OCI-LY1 (cell line): ENCODE measurements at regions not wholly inside any gene's neighbourhood (a gene's known extent, or its start where the extent isn't known, plus 50 kb on each side); places are given as distances from the start of the nearest gene placed in this dataset.
"Not testable (repeated sequence)": the region's sequence is repeated elsewhere in the genome, so short reads cannot be mapped to it uniquely, and the experiment has no call there.

ENCODE experiments used
- H2AFZ ChIP-seq: fragments of 200-600 bp; sonication (generic), shearing (Covaris generic); 2 replicates; pipeline ENCODE4 v1.6.0; 2014; ENCODE audit warnings: antibody characterized with exemption, mild to moderate bottlenecking, low read length
- H3F3A ChIP-seq: fragments of 200-600 bp; sonication (generic), shearing (Covaris generic); 2 replicates; pipeline ENCODE4 v1.6.0; 2014; ENCODE audit warnings: mild to moderate bottlenecking, antibody characterized with exemption, low read length, moderate library complexity; ENCODE audit not compliant: insufficient read depth
- H3K27ac ChIP-seq: fragments of 200-600 bp; sonication (generic); 2 replicates; pipeline ENCODE4 v1.5.1; 2014; ENCODE audit warnings: low read length, mixed run types, mild to moderate bottlenecking, low read depth; ENCODE audit not compliant: poor library complexity, severe bottlenecking
- H3K27me3 ChIP-seq: fragments of 200-600 bp; sonication (generic); 2 replicates; pipeline ENCODE4 v1.6.0; 2014; ENCODE audit warnings: antibody characterized with exemption, mild to moderate bottlenecking, low read length, moderate library complexity; ENCODE audit not compliant: insufficient read depth
- H3K36me3 ChIP-seq: fragments of 200-600 bp; sonication (generic); 2 replicates; pipeline ENCODE4 v1.6.1; 2014; ENCODE audit warnings: mild to moderate bottlenecking, antibody characterized with exemption, low read length, moderate library complexity, mixed read lengths; ENCODE audit not compliant: insufficient read depth
- H3K4me1 ChIP-seq: fragments of 200-600 bp; sonication (generic); 2 replicates; pipeline ENCODE4 v1.5.1; 2014; ENCODE audit warnings: mild to moderate bottlenecking, low read length, moderate library complexity; ENCODE audit not compliant: insufficient read depth, severe bottlenecking
- H3K4me2 ChIP-seq: fragments of 200-600 bp; sonication (generic), shearing (Covaris generic); 2 replicates; pipeline ENCODE4 v1.6.1; 2014; ENCODE audit warnings: low read length
- H3K4me3 ChIP-seq: fragments of 200-600 bp; sonication (generic); 2 replicates; pipeline ENCODE4 v1.5.1; 2014; ENCODE audit warnings: low read length, low read depth, mild to moderate bottlenecking, mixed read lengths; ENCODE audit not compliant: poor library complexity, severe bottlenecking
- H3K79me2 ChIP-seq: fragments of 200-600 bp; shearing (Covaris generic); 2 replicates; pipeline ENCODE4 v1.6.1; 2016; ENCODE audit warnings: mixed run types, low read length, mixed read lengths; ENCODE audit not compliant: insufficient read depth
- H3K9ac ChIP-seq: fragments of 200-600 bp; sonication (generic), shearing (Covaris generic); 2 replicates; pipeline ENCODE4 v1.6.1; 2014; ENCODE audit warnings: mild to moderate bottlenecking, low read length, mixed read lengths
- H3K9me2 ChIP-seq: fragments of 200-600 bp; sonication (generic), shearing (Covaris generic); 2 replicates; pipeline ENCODE4 v1.6.1; 2014; ENCODE audit warnings: low read depth, mild to moderate bottlenecking, low read length, mixed read lengths
- H3K9me3 ChIP-seq: fragments of 200-600 bp; shearing (Covaris generic); 2 replicates; pipeline ENCODE4 v1.6.1; 2014; ENCODE audit warnings: low read length, mixed read lengths
- H4K20me1 ChIP-seq: fragments of 200-600 bp; sonication (generic), shearing (Covaris generic); 2 replicates; pipeline ENCODE4 v1.6.0; 2016; ENCODE audit warnings: mild to moderate bottlenecking, low read length; ENCODE audit not compliant: insufficient read depth
- EZH2 ChIP-seq: fragments of 200-600 bp; sonication (generic), shearing (Covaris generic); IDR thresholded peaks from 2 replicates; pipeline ENCODE4 v1.8.0; 2017; ENCODE audit warnings: borderline replicate concordance, mixed run types, mild to moderate bottlenecking, antibody characterized with exemption, low read length, moderate library complexity, mixed read lengths
- TF ChIP-seq, protein P1 (sequence below): fragments of 200-600 bp; sonication (generic), shearing (Covaris generic); IDR thresholded peaks from 2 replicates; pipeline ENCODE4 v1.5.1; 2017; ENCODE audit warnings: mild to moderate bottlenecking, antibody characterized with exemption, low read length, moderate library complexity, mixed read lengths

DNA sequence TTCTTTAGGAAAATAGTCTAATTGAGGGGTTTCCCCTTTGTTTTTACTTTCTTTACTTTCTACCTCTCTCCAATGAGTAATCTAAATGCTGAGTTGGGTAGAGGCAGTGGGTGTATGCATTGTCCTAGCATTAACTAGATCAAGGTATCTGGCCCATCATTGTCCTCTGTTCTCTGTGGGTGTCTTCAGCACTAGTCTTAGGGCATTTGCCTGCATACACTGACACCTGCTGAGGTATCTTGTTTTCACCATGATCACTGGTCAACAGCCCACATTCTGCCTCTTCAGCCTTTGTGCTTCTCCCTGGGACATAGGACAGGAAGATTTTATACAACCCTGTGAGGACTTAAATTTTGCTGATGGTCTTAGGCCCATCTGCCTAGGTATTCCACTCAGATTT lies 371.1 kb downstream of the RAB38 start:
- Histone ChIP-seq H3K9me2 (no peaks in the 10 kb centered on the region), H3K4me1 (no peaks in the 10 kb centered on the region), H3K4me2 (no peak overlapping the region), H3K4me3 (no peak overlapping the region), H4K20me1 (no peaks in the 10 kb centered on the region), H3K27ac (no peak overlapping the region), H2AFZ (no peak overlapping the region), H3K79me2 (no peaks in the 10 kb centered on the region), H3K9me3 (no peaks in the 10 kb centered on the region), H3K27me3 (no peaks in the 10 kb centered on the region), H3K36me3 (no peaks in the 10 kb centered on the region), H3F3A (no peaks in the 10 kb centered on the region), H3K9ac (no peak overlapping the region)
- TF ChIP-seq EZH2: no peak
- TF ChIP-seq, protein P1, sequence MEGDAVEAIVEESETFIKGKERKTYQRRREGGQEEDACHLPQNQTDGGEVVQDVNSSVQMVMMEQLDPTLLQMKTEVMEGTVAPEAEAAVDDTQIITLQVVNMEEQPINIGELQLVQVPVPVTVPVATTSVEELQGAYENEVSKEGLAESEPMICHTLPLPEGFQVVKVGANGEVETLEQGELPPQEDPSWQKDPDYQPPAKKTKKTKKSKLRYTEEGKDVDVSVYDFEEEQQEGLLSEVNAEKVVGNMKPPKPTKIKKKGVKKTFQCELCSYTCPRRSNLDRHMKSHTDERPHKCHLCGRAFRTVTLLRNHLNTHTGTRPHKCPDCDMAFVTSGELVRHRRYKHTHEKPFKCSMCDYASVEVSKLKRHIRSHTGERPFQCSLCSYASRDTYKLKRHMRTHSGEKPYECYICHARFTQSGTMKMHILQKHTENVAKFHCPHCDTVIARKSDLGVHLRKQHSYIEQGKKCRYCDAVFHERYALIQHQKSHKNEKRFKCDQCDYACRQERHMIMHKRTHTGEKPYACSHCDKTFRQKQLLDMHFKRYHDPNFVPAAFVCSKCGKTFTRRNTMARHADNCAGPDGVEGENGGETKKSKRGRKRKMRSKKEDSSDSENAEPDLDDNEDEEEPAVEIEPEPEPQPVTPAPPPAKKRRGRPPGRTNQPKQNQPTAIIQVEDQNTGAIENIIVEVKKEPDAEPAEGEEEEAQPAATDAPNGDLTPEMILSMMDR: no peak

GRCh38 chr11:87803748-87804147 lies 371.5 kb downstream of the RAB38 start:
- no peak for TF ChIP-seq EZH2
- TF ChIP-seq, protein P1: no peak
- no peak overlapping the region for H3K4me3 ChIP-seq
- no peak overlapping the region for H3K27ac ChIP-seq
- H3K36me3 ChIP-seq: no peaks in the 10 kb centered on the region
- H4K20me1 ChIP-seq: no peaks in the 10 kb centered on the region
- no peaks in the 10 kb centered on the region for H3F3A ChIP-seq
- no peak overlapping the region for H3K9ac ChIP-seq
- H3K79me2 ChIP-seq: no peaks in the 10 kb centered on the region
- H2AFZ ChIP-seq: no peak overlapping the region
- H3K4me1 ChIP-seq: no peaks in the 10 kb centered on the region
- H3K9me3 ChIP-seq: no peaks in the 10 kb centered on the region
- no peaks in the 10 kb centered on the region for H3K9me2 ChIP-seq
- no peak overlapping the region for H3K4me2 ChIP-seq
- H3K27me3 ChIP-seq: no peaks in the 10 kb centered on the region

GRCh38 chr11:87784862-87785261 lies 390.4 kb downstream of the RAB38 start:
- not testable (repeated sequence) for H3K9me3 ChIP-seq, H3F3A ChIP-seq, H3K9ac ChIP-seq, H3K27me3 ChIP-seq, H2AFZ ChIP-seq, H3K4me1 ChIP-seq, H3K4me3 ChIP-seq, H4K20me1 ChIP-seq, H3K4me2 ChIP-seq, H3K36me3 ChIP-seq, H3K79me2 ChIP-seq, H3K27ac ChIP-seq, H3K9me2 ChIP-seq

GRCh38 chr11:87780068-87780413 lies 395.2 kb downstream of the RAB38 start:
- H3K4me3 ChIP-seq: no peak overlapping the region
- H3K9me3 ChIP-seq: no peaks in the 10 kb centered on the region
- H3F3A ChIP-seq: no peaks in the 10 kb centered on the region
- H3K9me2 ChIP-seq: no peaks in the 10 kb centered on the region
- no peaks in the 10 kb centered on the region for H4K20me1 ChIP-seq
- H3K79me2 ChIP-seq: no peaks in the 10 kb centered on the region
- no peaks in the 10 kb centered on the region for H3K4me1 ChIP-seq
- TF ChIP-seq EZH2: no peak
- TF ChIP-seq, protein P1: no peak
- H3K36me3 ChIP-seq: no peaks in the 10 kb centered on the region
- H3K27ac ChIP-seq: no peak overlapping the region
- no peak overlapping the region for H3K9ac ChIP-seq
- no peak overlapping the region for H3K4me2 ChIP-seq
- H3K27me3 ChIP-seq: no peaks in the 10 kb centered on the region
- H2AFZ ChIP-seq: no peak overlapping the region
